HEK293 (cell line): ENCODE measurements at regions not wholly inside any gene's neighbourhood (a gene's known extent, or its start where the extent isn't known, plus 50 kb on each side); places are given as distances from the start of the nearest gene placed in this dataset.

ENCODE experiments used
- CTCF ChIA-PET: fragments of 350-600 bp; formaldehyde crosslinking; extraction: SDS; loops from one replicate; lab custom pipeline; 2021; ENCODE audit warnings: antibody characterized with exemption; lab: Yijun Ruan, JAX
- POLR2A ChIA-PET: fragments of 300-600 bp; formaldehyde crosslinking; extraction: SDS; loops from one replicate; lab custom pipeline; 2020; ENCODE audit warnings: antibody characterized with exemption, inconsistent platforms; lab: Yijun Ruan, JAX
- H3K27ac ChIP-seq: fragments of 200-500 bp; sonication (Bioruptor generic); 2 replicates; pipeline ENCODE4 v1.5.1; 2014; ENCODE audit warnings: low read depth, low read length, control low read depth, inconsistent platforms; ENCODE audit errors: extremely low read depth
- H3K36me3 ChIP-seq, 2 experiments: fragments of 200-500 bp in 1 of 2; sonication (Bioruptor generic) in 1 of 2; 1 replicate in 1 of 2; 2 replicates in 1 of 2; pipeline ENCODE4 v1.5.1; 2014 to 2017; ENCODE audit warnings: inconsistent platforms in 2 of 2, low read length in 2 of 2; ENCODE audit not compliant: control insufficient read depth in 2 of 2, insufficient read depth in 1 of 2
- H3K4me1 ChIP-seq: fragments of 200-500 bp; sonication (Bioruptor generic); 2 replicates; pipeline ENCODE4 v1.5.1; 2014; ENCODE audit warnings: mild to moderate bottlenecking, low read length, inconsistent platforms; ENCODE audit not compliant: control insufficient read depth, insufficient read depth
- H3K4me3 ChIP-seq: 2 replicates; pipeline ENCODE4 v1.5.1; 2011; ENCODE audit warnings: low read depth, mild to moderate bottlenecking, control low read depth, low read length, moderate library complexity
- H3K9me3 ChIP-seq: fragments of 200-500 bp; sonication (Bioruptor generic); 2 replicates; pipeline ENCODE4 v1.5.1; 2014; ENCODE audit warnings: low read depth, low read length, inconsistent platforms; ENCODE audit not compliant: control insufficient read depth, insufficient read depth
- KLF8 ChIP-seq: fragments of 450-650 bp; formaldehyde crosslinking; IDR thresholded peaks from 2 replicates; pipeline ENCODE4 v1.5.1; 2016; ENCODE audit warnings: missing biosample characterization, missing genetic modification characterization
- OSR2 ChIP-seq: fragments of 450-650 bp; formaldehyde crosslinking; IDR thresholded peaks from 2 replicates; pipeline ENCODE4 v1.5.1; 2016; ENCODE audit warnings: missing biosample characterization, missing genetic modification characterization
- PRDM1 ChIP-seq: fragments of 450-650 bp; formaldehyde crosslinking; IDR thresholded peaks from 2 replicates; pipeline ENCODE4; 2016; ENCODE audit warnings: missing biosample characterization, missing genetic modification characterization
- TRIM28 ChIP-seq: IDR thresholded peaks from 2 replicates; pipeline ENCODE4 v1.6.1; 2011; ENCODE audit warnings: low read length, control low read depth, borderline replicate concordance
- ZNF133 ChIP-seq: fragments of 450-650 bp; formaldehyde crosslinking; IDR thresholded peaks from 2 replicates; pipeline ENCODE4 v1.5.1; 2016; ENCODE audit warnings: missing biosample characterization, missing genetic modification characterization
- ZNF155 ChIP-seq: fragments of 450-650 bp; formaldehyde crosslinking; IDR thresholded peaks from 2 replicates; pipeline ENCODE4 v1.5.1; 2016; ENCODE audit warnings: missing biosample characterization, missing genetic modification characterization
- ZNF175 ChIP-seq: fragments of 450-650 bp; formaldehyde crosslinking; IDR thresholded peaks from 2 replicates; pipeline ENCODE4 v1.5.1; 2016; ENCODE audit warnings: missing biosample characterization, missing genetic modification characterization
- ZNF202 ChIP-seq: fragments of 450-650 bp; formaldehyde crosslinking; IDR thresholded peaks from 2 replicates; pipeline ENCODE4 v1.5.1; 2016; ENCODE audit warnings: missing biosample characterization, missing genetic modification characterization, borderline replicate concordance
- ZNF221 ChIP-seq: fragments of 450-650 bp; formaldehyde crosslinking; IDR thresholded peaks from 2 replicates; pipeline ENCODE4 v1.5.1; 2017; ENCODE audit warnings: missing biosample characterization, missing genetic modification characterization, borderline replicate concordance
- ZNF23 ChIP-seq: fragments of 450-650 bp; formaldehyde crosslinking; IDR thresholded peaks from 2 replicates; pipeline ENCODE4 v1.5.1; 2016; ENCODE audit warnings: missing biosample characterization, missing genetic modification characterization, borderline replicate concordance
- ZNF239 ChIP-seq: fragments of 450-650 bp; formaldehyde crosslinking; IDR thresholded peaks from 2 replicates; pipeline ENCODE4 v1.5.1; 2016; ENCODE audit warnings: missing biosample characterization, missing genetic modification characterization
- ZNF274 ChIP-seq, 2 experiments: fragments of 200-500 bp in 1 of 2; fragments of 450-650 bp in 1 of 2; sonication (Bioruptor generic) in 1 of 2; formaldehyde crosslinking in 1 of 2; IDR thresholded peaks; 2 replicates each; pipeline versions ENCODE4 v1.5.1 to v1.6.1; 2014 to 2016; ENCODE audit warnings: borderline replicate concordance in 1 of 2, inconsistent platforms in 1 of 2, low read length in 1 of 2, missing biosample characterization in 1 of 2, missing genetic modification characterization in 1 of 2
- ZNF391 ChIP-seq: fragments of 450-650 bp; formaldehyde crosslinking; IDR thresholded peaks from 2 replicates; pipeline ENCODE4 v1.5.1; 2016; ENCODE audit warnings: low read depth, missing biosample characterization, missing genetic modification characterization, borderline replicate concordance
- ZNF501 ChIP-seq: fragments of 450-650 bp; formaldehyde crosslinking; IDR thresholded peaks from 2 replicates; pipeline ENCODE4 v1.5.1; 2016; ENCODE audit warnings: missing biosample characterization, missing genetic modification characterization
- ZNF521 ChIP-seq: fragments of 450-650 bp; formaldehyde crosslinking; IDR thresholded peaks from 2 replicates; pipeline ENCODE4 v1.5.1; 2017; ENCODE audit warnings: missing biosample characterization, mild to moderate bottlenecking, missing genetic modification characterization
- ZNF549 ChIP-seq: fragments of 450-650 bp; IDR thresholded peaks from 2 replicates; pipeline ENCODE4 v1.5.1; 2018; ENCODE audit warnings: missing biosample characterization, missing genetic modification characterization, mild to moderate bottlenecking, inconsistent platforms, moderate library complexity
- ZNF629 ChIP-seq: fragments of 450-650 bp; formaldehyde crosslinking; IDR thresholded peaks from 2 replicates; pipeline ENCODE4 v1.5.1; 2017; ENCODE audit warnings: missing biosample characterization, missing genetic modification characterization
- ZNF654 ChIP-seq: fragments of 450-650 bp; formaldehyde crosslinking; IDR thresholded peaks from 2 replicates; pipeline ENCODE4 v1.5.1; 2016; ENCODE audit warnings: low read depth, missing biosample characterization, missing genetic modification characterization
- TF ChIP-seq, protein P1 (sequence below): fragments of 450-650 bp; formaldehyde crosslinking; IDR thresholded peaks from 2 replicates; pipeline ENCODE4 v1.5.1; 2016; ENCODE audit warnings: missing biosample characterization, missing genetic modification characterization
- TF ChIP-seq, protein P2 (sequence below): fragments of 450-650 bp; formaldehyde crosslinking; conservative IDR thresholded peaks from 2 replicates; pipeline ENCODE4 v1.5.1; 2016; ENCODE audit warnings: low read depth, missing biosample characterization, missing genetic modification characterization
- TF ChIP-seq, protein P3 (sequence below): fragments of 450-650 bp; formaldehyde crosslinking; IDR thresholded peaks from 2 replicates; pipeline ENCODE4 v1.5.1; 2016; ENCODE audit warnings: missing biosample characterization, missing genetic modification characterization

DNA sequence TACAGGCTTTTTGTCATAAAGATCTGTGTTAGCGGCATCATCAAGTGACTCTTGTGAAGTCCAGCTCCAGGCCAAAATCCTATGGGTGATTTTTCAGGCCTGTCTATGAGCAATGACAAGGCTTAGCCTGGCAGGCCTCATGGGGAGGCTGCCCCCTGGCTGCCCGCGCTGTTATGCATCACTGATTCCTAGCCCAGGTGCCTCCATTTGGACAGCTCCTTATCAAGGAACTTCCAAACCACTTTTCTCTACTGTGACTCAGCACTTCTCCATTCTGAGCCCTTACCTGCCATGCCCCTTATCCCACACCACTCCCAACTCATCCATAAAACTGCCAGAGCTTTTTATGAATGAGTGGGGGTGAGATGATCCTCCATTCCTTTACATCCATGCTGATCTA, 91.5 kb upstream of the C3orf80 start:
- CTCF ChIA-PET = interaction anchor here (0.7 to 2.5 kb wide), 6 partner anchors 22 to 101 kb away, joined by 3 to 9 read pairs (median 3); no protein-coding TSS in a partner anchor
- Histone ChIP-seq H3K27ac (no peak overlapping the region), H3K4me3 (no peak overlapping the region), H3K9me3 (no peaks in the 10 kb centered on the region), H3K4me1 (no peaks in the 10 kb centered on the region), H3K36me3 (no peaks in the 10 kb centered on the region)
- TF ChIP-seq, protein P1, sequence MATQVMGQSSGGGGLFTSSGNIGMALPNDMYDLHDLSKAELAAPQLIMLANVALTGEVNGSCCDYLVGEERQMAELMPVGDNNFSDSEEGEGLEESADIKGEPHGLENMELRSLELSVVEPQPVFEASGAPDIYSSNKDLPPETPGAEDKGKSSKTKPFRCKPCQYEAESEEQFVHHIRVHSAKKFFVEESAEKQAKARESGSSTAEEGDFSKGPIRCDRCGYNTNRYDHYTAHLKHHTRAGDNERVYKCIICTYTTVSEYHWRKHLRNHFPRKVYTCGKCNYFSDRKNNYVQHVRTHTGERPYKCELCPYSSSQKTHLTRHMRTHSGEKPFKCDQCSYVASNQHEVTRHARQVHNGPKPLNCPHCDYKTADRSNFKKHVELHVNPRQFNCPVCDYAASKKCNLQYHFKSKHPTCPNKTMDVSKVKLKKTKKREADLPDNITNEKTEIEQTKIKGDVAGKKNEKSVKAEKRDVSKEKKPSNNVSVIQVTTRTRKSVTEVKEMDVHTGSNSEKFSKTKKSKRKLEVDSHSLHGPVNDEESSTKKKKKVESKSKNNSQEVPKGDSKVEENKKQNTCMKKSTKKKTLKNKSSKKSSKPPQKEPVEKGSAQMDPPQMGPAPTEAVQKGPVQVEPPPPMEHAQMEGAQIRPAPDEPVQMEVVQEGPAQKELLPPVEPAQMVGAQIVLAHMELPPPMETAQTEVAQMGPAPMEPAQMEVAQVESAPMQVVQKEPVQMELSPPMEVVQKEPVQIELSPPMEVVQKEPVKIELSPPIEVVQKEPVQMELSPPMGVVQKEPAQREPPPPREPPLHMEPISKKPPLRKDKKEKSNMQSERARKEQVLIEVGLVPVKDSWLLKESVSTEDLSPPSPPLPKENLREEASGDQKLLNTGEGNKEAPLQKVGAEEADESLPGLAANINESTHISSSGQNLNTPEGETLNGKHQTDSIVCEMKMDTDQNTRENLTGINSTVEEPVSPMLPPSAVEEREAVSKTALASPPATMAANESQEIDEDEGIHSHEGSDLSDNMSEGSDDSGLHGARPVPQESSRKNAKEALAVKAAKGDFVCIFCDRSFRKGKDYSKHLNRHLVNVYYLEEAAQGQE (tag by site-specific recombination) = peak; percentile 82
- TF ChIP-seq OSR2 (tag by site-specific recombination) = no peak
- POLR2A ChIA-PET = no interaction called here

DNA sequence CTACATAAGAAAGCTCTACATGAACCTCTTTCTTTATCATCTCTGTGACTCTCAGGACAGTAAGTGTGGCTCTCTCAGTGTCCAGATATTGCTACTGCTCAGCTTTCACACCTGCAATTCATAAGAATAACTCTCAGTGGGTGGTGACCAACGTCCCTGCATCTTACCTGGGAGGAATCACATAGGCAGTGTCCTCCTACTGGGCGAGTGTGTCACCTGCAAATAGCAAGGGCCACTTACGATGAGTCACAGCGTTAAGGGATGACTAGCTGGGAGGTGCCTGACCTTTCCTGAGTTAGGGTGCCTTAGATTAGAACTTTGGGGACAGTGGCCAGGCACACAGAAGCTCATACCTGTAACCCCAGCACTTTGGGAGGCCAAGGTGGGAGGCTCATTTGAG, 90.8 kb upstream of the C3orf80 start:
- no peaks in the 10 kb centered on the region for H3K9me3 ChIP-seq
- POLR2A ChIA-PET = no interaction called here
- TF ChIP-seq ZNF155 (tag by site-specific recombination) (no peak), PRDM1 (no peak), TRIM28 (no peak), ZNF221 (no peak), KLF8 (tag by site-specific recombination) (no peak), ZNF202 (tag by site-specific recombination) (no peak), ZNF133 (tag by site-specific recombination) (no peak), ZNF521 (tag by site-specific recombination) (no peak), ZNF23 (tag by site-specific recombination) (no peak), ZNF391 (tag by site-specific recombination) (no peak)
- TF ChIP-seq, protein P2, sequence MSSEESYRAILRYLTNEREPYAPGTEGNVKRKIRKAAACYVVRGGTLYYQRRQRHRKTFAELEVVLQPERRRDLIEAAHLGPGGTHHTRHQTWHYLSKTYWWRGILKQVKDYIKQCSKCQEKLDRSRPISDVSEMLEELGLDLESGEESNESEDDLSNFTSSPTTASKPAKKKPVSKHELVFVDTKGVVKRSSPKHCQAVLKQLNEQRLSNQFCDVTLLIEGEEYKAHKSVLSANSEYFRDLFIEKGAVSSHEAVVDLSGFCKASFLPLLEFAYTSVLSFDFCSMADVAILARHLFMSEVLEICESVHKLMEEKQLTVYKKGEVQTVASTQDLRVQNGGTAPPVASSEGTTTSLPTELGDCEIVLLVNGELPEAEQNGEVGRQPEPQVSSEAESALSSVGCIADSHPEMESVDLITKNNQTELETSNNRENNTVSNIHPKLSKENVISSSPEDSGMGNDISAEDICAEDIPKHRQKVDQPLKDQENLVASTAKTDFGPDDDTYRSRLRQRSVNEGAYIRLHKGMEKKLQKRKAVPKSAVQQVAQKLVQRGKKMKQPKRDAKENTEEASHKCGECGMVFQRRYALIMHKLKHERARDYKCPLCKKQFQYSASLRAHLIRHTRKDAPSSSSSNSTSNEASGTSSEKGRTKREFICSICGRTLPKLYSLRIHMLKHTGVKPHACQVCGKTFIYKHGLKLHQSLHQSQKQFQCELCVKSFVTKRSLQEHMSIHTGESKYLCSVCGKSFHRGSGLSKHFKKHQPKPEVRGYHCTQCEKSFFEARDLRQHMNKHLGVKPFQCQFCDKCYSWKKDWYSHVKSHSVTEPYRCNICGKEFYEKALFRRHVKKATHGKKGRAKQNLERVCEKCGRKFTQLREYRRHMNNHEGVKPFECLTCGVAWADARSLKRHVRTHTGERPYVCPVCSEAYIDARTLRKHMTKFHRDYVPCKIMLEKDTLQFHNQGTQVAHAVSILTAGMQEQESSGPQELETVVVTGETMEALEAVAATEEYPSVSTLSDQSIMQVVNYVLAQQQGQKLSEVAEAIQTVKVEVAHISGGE (tag by site-specific recombination) = no peak
- TF ChIP-seq, all 188 proteins: peak for 0
- Histone ChIP-seq H3K27ac (no peak overlapping the region), H3K36me3 (no peaks in the 10 kb centered on the region), H3K4me1 (no peaks in the 10 kb centered on the region), H3K4me3 (no peak overlapping the region)
- CTCF ChIA-PET = interaction anchor here (1.4 to 2.5 kb wide), 2 partner anchors 22 to 77 kb away, joined by 4 to 9 read pairs; no protein-coding TSS in a partner anchor

DNA sequence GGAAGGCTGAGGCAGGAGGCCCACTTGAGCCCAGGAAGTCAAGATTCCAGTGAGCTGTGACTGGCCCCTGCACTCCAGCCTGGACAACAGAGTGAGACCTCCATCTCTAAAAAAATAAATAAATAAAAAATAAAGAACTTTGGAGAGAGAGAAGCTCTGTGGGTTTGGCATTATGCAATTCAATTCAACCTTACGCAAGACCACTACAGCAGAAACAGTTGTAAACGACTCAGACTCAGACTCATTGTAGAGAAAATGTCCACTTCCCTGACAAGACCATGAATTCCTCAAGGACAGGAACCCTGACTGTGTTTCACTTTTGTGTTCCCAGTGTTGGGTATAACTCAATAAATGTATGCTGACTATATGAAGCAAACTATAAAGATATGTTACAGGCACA, 90.3 kb upstream of the C3orf80 start:
- ChIA-PET CTCF (interaction anchor here (1.8 to 2.5 kb wide), 2 partner anchors 23 to 102 kb away, joined by 6 to 9 read pairs; no protein-coding TSS in a partner anchor), POLR2A (no interaction called here)
- H3K4me3 ChIP-seq = no peak overlapping the region
- H3K36me3 ChIP-seq = no peaks in the 10 kb centered on the region
- no peak overlapping the region for H3K27ac ChIP-seq
- H3K9me3 ChIP-seq = no peaks in the 10 kb centered on the region
- H3K4me1 ChIP-seq = no peaks in the 10 kb centered on the region
- TF ChIP-seq, protein P3, sequence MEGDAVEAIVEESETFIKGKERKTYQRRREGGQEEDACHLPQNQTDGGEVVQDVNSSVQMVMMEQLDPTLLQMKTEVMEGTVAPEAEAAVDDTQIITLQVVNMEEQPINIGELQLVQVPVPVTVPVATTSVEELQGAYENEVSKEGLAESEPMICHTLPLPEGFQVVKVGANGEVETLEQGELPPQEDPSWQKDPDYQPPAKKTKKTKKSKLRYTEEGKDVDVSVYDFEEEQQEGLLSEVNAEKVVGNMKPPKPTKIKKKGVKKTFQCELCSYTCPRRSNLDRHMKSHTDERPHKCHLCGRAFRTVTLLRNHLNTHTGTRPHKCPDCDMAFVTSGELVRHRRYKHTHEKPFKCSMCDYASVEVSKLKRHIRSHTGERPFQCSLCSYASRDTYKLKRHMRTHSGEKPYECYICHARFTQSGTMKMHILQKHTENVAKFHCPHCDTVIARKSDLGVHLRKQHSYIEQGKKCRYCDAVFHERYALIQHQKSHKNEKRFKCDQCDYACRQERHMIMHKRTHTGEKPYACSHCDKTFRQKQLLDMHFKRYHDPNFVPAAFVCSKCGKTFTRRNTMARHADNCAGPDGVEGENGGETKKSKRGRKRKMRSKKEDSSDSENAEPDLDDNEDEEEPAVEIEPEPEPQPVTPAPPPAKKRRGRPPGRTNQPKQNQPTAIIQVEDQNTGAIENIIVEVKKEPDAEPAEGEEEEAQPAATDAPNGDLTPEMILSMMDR = no peak
- TF ChIP-seq ZNF629 (tag by site-specific recombination) (no peak), ZNF274 (IDR thresholded peaks at IDR 0.05; ENCODE audit: low read length) (no peak), ZNF274 (tag by site-specific recombination; IDR thresholded peaks at IDR 0.05; ENCODE audit: borderline replicate concordance) (no peak), ZNF501 (tag by site-specific recombination) (no peak), ZNF654 (no peak), ZNF549 (no peak), ZNF239 (no peak), ZNF175 (no peak)
